ENCODE measurements at regions not wholly inside any gene's neighbourhood (a gene's known extent, or its start where the extent isn't known, plus 50 kb on each side); places are given as distances from the start of the nearest gene placed in this dataset.

DNA sequence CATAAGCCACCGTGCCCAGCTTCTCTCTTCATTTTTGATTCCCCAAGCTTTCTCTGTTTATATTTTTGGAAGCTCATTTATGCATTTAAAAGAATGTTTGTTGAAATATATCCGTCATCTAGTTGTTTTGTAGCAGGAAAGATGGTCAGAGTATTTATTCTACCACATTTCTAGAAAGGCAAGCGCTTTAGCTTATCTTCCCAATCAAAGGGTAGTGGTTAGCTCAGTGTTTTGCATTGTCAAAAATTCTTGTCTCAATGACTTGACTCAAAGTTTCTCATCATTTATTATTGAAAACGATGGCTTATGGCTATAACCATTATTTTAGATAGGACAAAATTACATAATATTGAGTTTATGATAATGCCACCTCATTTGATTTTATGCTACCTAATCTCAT lies 116.1 kb upstream of the ZP4 start:
- no peak for DNase-seq (ENCODE audit: low read depth in 3 of 3)

- no peak for DNase-seq (ENCODE audit: low read depth in 3 of 3)
Measured at GRCh38 chr1:238005116-238005515, 114.4 kb upstream of the ZP4 start.

- no peak for DNase-seq (ENCODE audit: low read depth in 3 of 3)
Measured at GRCh38 chr1:238001818-238002217, 111.1 kb upstream of the ZP4 start.

DNA sequence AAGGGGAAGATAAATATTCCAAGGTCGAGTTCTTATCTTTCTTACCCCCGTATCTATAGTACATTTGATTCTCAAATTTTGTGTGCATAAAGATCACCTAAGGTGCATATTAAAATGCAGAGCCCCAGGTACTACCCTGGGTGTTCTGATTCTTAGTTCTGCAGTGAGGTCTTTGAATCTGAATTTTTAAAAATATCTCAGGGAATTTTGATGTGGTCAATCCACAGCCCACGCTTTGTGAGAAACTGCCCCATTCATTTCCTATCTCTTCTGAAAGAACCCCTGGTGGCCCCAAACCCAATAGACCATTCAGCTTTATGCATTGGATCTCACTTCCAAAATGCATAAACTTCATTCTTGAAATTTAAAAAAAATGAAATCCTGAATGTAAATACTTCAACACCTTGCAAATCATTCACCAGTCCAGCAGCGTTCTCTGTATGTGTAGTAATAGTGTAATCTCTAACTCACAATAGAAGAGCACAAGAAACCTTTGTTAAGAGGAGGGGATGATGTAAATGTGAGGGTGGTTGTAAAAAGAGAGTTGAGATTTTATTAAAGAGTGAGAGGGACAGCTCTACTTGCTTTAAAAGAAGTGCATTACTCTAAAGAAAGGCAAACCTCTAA lies 108.8 kb upstream of the ZP4 start:
- DNase-seq (ENCODE audit: low read depth in 3 of 3) = no peak

DNA sequence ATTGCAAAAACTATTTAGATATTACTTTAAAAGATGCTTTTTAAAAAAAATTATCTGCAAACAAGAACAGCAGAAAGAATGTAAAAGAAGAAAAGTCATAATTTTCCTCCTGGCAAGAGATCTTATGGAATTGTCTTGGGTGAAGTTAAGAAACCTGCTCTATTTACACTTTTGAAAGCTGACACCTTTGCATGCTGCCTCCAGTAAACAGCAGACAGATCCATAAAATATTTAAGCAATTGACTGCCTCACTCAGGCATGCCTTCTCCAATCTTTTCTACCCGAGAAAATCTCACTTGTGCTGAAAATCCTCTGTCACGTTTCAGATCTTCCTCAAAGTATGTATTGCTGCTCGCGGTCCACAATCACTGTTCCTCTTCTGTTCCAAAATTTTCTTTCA lies 107.9 kb upstream of the ZP4 start:
- no peak for DNase-seq (ENCODE audit: low read depth in 3 of 3)

DNA sequence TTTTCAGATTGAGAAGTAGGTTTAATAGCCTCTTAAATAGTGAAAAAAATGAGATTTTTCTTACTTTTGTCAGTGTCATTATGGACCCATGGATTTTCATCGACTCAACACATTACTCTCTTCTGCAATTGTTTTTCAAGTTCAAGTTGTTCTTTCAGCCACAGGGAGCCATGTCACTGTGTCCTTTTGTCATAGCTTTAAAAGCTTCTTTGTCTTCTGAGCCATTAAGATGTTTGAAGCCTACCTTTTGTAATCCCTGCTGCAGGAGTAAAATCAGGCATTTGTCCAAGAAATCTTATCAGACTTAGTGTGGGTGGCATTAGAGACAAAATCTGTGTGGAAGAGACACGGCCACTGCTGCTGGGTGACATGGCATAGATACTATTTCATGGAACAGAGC lies 92.8 kb upstream of the ZP4 start:
- no peak for DNase-seq (ENCODE audit: low read depth in 3 of 3)

- no peak for DNase-seq (ENCODE audit: low read depth in 3 of 3)
Measured at GRCh38 chr1:237981223-237981622, 90.5 kb upstream of the ZP4 start.

DNA sequence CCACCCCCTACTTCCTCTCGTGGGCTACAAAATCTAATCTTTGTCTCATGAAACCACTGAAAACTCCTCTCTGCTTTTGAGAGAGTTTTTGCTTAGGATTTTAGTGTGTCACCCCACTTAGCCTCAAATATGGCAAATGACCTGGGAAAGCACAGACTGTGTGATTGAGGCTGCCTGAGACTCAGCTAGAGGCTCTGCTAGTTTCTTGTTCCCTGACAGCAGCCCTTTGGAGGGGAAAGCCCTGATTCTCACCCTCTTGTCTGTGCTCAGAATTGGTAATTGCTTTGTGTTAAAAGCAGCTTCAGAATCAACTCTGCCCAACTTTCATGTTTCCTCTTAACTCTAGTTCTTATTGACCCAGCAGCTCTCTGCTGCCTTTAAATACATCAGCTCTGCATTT lies 85.6 kb upstream of the ZP4 start:
- DNase-seq (ENCODE audit: low read depth in 3 of 3) = no peak

DNA sequence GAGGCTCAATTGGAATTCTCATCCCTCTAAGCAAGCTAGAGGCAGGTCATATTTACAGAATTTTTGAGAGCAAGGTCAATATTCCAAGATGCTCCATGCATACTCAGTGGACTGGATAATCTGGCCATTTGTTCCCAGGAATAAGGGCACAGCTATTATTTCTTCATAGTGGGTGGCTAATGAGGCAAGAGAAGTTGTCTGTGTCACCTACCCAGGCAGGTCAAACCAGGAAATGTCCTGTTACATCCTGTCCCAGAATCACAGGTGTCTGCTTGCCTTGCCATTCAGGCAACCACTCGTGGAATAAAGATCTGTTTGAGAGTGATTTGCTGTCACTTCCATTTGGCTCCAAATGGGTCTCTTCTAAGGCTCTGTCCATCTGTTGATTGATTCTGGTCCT lies 85.2 kb upstream of the ZP4 start:
- DNase-seq (ENCODE audit: low read depth in 3 of 3) = no peak

- DNase-seq (ENCODE audit: low read depth in 3 of 3) = no peak
Measured at GRCh38 chr1:237975376-237975775, 84.7 kb upstream of the ZP4 start.

- DNase-seq (ENCODE audit: low read depth in 3 of 3) = no peak
Measured at GRCh38 chr1:237972186-237972585, 81.5 kb upstream of the ZP4 start.

DNA sequence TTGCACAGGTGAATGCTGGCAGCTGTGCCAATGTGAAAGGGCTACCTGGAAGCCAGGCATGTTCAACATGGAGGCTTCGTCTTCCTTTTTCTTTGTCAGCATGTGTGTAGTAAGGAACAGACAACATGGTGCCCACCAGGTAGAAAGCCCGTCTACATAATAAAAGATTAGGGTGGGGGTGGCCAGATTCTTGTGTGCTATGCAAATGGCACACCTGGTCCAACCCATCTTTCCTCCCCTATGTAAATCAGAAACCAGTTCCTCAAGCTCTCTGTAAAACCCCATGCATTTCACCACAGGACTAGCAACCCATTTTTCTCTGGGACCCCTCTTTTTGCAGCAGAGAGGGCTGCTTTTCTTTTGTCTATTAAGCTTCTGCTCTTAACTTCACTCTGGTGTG lies 72.3 kb upstream of the ZP4 start:
- DNase-seq (ENCODE audit: low read depth in 3 of 3) = no peak

GRCh38 chr1:237961754-237962153 lies 71.0 kb upstream of the ZP4 start:
- no peak for DNase-seq (ENCODE audit: low read depth in 3 of 3)

GRCh38 chr1:237959838-237960237 lies 69.1 kb upstream of the ZP4 start:
- DNase-seq (ENCODE audit: low read depth in 3 of 3) = no peak

- no peak for DNase-seq (ENCODE audit: low read depth in 3 of 3)
Measured at GRCh38 chr1:237953238-237953637, 62.5 kb upstream of the ZP4 start.
